ENCODE measurements at regions not wholly inside any gene's neighbourhood (a gene's known extent, or its start where the extent isn't known, plus 50 kb on each side); places are given as distances from the start of the nearest gene placed in this dataset.

DNA sequence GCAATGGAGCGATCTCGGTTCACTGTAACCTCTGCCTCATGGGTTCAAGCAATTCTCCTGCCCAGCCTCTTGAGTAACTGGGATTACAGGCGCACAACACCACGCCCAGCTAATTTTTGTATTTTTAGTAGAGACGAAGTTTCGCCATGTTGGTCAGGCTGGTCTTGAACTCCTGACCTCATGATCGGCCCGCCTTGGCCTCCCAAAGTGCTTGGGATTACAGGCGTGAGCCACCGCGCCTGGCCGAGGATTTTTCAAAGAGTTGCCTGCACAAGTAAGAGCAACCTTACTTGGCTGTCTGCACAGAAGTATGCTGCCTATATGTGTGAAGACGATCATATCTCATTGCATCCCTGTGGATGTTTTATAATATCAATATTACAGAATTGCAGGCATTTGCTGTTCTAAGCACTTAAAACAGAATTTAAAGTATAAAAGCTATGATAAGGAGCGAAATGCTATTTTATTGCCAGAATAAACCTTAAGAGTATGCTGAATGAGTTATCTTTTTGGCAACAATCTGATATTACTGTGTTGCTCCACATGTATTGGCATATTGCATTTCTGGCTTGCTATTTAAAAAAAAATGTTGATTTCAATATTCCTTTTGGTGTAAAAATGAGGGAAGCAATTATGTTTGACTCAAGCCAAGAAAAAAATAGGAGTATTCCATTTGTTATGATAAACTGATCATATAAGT is 379.4 kb upstream of the SEMA3D start:
- no peaks in the 10 kb centered on the region for H3K36me3 ChIP-seq
- no peaks in the 10 kb centered on the region for H3K4me1 ChIP-seq
- H3K27ac ChIP-seq: no peak overlapping the region
- no peak overlapping the region for H3K4me3 ChIP-seq
- no peaks in the 10 kb centered on the region for H3K9me3 ChIP-seq
- no peaks in the 10 kb centered on the region for H3K27me3 ChIP-seq
- intact Hi-C loops (cut with DNase I): no loop called here
- no peak for DNase-seq (ENCODE audit: low spot score in 2 of 2)
- TF ChIP-seq, protein P1, sequence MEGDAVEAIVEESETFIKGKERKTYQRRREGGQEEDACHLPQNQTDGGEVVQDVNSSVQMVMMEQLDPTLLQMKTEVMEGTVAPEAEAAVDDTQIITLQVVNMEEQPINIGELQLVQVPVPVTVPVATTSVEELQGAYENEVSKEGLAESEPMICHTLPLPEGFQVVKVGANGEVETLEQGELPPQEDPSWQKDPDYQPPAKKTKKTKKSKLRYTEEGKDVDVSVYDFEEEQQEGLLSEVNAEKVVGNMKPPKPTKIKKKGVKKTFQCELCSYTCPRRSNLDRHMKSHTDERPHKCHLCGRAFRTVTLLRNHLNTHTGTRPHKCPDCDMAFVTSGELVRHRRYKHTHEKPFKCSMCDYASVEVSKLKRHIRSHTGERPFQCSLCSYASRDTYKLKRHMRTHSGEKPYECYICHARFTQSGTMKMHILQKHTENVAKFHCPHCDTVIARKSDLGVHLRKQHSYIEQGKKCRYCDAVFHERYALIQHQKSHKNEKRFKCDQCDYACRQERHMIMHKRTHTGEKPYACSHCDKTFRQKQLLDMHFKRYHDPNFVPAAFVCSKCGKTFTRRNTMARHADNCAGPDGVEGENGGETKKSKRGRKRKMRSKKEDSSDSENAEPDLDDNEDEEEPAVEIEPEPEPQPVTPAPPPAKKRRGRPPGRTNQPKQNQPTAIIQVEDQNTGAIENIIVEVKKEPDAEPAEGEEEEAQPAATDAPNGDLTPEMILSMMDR (IDR thresholded peaks at IDR 0.05): no peak

DNA sequence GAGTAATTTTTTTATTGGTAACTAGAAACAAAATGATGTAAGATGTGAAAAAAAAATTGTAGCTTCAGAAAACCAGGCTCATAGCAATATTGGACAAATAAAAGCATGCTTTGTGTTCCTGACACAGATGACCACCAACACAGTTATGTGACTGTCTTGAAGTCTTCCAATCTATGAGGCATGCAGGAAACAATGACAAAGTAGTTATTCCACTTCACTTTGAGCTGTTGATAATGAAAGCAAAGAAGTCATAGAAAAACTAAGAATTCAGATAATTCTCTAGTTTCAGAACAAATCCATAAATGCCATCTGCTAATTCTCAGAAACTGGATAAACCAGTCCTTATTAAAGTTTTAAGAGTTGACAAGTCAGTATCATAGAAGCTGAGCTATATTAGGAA is 378.4 kb upstream of the SEMA3D start:
- Histone ChIP-seq H3K27ac (no peak overlapping the region), H3K4me3 (no peak overlapping the region), H3K36me3 (no peaks in the 10 kb centered on the region), H3K9me3 (no peaks in the 10 kb centered on the region), H3K4me1 (no peaks in the 10 kb centered on the region), H3K27me3 (no peaks in the 10 kb centered on the region)
- TF ChIP-seq, protein P1 (IDR thresholded peaks at IDR 0.05): no peak
- intact Hi-C loops (cut with DNase I): no loop called here
- DNase-seq (ENCODE audit: low spot score in 2 of 2): no peak

DNA sequence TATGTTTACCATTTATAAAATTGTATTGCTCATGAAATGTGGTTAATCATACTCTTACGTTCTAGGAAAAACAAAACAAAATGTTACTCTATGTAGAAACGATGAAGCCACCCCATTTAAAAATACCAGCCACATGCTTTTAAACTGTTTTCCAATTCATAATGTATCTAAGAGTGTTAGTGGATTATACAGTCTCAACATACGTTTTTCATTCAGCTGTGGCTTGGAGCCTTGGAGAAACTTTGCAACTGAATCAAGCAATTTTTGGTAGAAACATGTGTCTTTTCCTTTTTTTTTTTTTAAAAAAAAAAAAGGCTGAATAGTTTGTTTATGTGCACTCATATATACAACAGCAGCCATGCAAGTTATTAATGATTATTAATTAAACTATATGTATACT is 378.0 kb upstream of the SEMA3D start:
- intact Hi-C loops (cut with DNase I): no loop called here
- TF ChIP-seq, protein P1 (IDR thresholded peaks at IDR 0.05): no peak
- no peaks in the 10 kb centered on the region for H3K9me3 ChIP-seq

DNA sequence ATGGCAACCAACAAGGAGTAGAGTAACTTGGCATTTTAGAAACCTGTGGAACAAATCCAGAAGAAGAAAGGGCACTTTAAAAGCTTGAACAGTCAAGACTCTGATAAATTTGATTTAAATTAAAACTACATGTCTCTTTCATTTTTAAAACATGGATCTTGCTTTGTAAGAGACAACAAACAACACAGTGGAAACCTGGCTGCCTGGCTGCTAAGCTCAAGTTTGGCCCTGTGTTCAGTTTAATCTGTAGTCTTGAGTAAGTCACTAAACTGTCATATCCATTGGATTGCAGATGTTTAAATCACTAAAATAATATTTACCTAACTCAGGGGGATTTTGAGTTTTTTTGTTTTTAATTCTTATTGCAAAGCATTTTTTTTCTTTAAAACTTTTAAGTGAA is 374.9 kb upstream of the SEMA3D start:
- H3K4me3 ChIP-seq: no peak overlapping the region
- no peaks in the 10 kb centered on the region for H3K4me1 ChIP-seq
- TF ChIP-seq, protein P1 (IDR thresholded peaks at IDR 0.05): no peak
- H3K27me3 ChIP-seq: no peaks in the 10 kb centered on the region
- no peaks in the 10 kb centered on the region for H3K36me3 ChIP-seq
- DNase-seq (ENCODE audit: low spot score in 2 of 2): no peak
- H3K9me3 ChIP-seq: no peaks in the 10 kb centered on the region
- H3K27ac ChIP-seq: no peak overlapping the region
- intact Hi-C loops (cut with DNase I): no loop called here

More for the DNA sequence above, 378.0 kb upstream of the SEMA3D start:
- Histone ChIP-seq H3K4me3 (no peak overlapping the region), H3K36me3 (no peaks in the 10 kb centered on the region), H3K27me3 (no peaks in the 10 kb centered on the region), H3K4me1 (no peaks in the 10 kb centered on the region), H3K27ac (no peak overlapping the region)
- DNase-seq (ENCODE audit: low spot score in 2 of 2): no peak

DNA sequence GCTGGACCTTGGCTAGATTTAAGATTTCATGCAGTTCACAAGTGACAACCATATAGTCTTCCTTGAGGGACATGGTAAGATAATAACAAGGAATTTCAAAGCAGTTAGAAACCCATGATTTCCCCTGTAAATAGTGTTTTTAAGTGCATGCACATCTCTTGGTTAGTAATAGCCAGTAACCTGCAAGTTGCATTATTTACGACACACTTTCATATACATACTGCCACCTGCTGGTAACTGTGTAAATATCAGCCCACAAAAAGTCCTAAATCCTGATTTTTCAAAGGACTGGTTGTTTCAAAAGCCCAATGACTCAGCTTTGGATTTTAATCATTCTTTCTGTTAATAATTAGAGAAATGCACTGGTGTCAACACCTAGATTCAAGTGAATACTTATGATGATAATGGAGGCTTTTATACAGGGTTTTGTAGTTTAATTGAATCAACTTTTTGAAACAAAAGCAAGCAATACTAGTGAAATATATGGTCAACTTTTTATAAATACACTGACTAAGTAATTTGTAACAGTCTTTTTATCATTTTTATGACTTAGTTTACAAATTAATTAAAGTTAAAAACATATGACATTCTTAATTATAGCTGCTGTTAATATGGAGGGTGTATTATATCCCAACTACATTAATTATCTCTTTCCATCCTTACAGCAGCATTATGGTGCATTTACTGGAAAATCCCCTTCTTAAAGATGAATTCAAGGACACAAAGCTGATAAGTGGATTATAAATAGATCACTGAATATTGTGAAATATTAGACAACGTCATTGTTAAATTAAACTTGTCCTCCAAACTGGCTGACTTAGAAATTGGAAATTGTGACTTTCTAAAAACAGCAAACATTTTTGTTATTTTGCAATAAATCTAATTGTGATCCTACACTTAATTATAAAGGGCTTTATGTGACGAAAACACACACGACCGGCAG is 367.7 kb upstream of the SEMA3D start:
- no peaks in the 10 kb centered on the region for H3K36me3 ChIP-seq
- DNase-seq (ENCODE audit: low spot score in 2 of 2): peak in 1 of 2 donors; percentile 58
- intact Hi-C loops (cut with DNase I): loop anchor here (2.0 to 5.0 kb wide), 3 partner anchors 367 to 527 kb away; partner anchors contain the start of gene SEMA3D
- no peak overlapping the region for H3K4me3 ChIP-seq
- TF ChIP-seq, protein P1 (IDR thresholded peaks at IDR 0.05): peak; percentile 39 to 71 (median 59)
- no peaks in the 10 kb centered on the region for H3K27me3 ChIP-seq
- no peak overlapping the region for H3K27ac ChIP-seq
- no peaks in the 10 kb centered on the region for H3K4me1 ChIP-seq
- H3K9me3 ChIP-seq: no peaks in the 10 kb centered on the region

Measured in ascending aorta (tissue), 2 donors.